Pancreas (tissue), 10 donors: ENCODE measurements at regions not wholly inside any gene's neighbourhood (a gene's known extent, or its start where the extent isn't known, plus 50 kb on each side); places are given as distances from the start of the nearest gene placed in this dataset.

Experiments
- ATAC-seq, 4 donors: fragments of 200-7000 bp; cut with Tn5 transposase; one replicate each; pipeline versions ENCODE4 v1.8.0 to v1.9.1; 2020; ENCODE audit warnings: mild to moderate bottlenecking in 4 of 4, moderate library complexity in 4 of 4
- DNase-seq, 6 donors: peaks; one replicate each; pipeline ENCODE4 v3.0.0-alpha.2; 2020
- FAIRE-seq: peaks from 2 replicates; lab custom pipeline; 2012; peaks lifted over from hg19 to GRCh38; lab: Jason Lieb, UNC
- H3K27ac ChIP-seq, 4 donors: fragments of 200-600 bp; sonication (generic); 1 replicate in 3 of 4; 2 replicates in 1 of 4; pipeline versions ENCODE4 v1.5.0 to v1.8.0; 2020
- H3K27me3 ChIP-seq, 4 donors: fragments of 200-600 bp; one replicate each; pipeline ENCODE4 v1.8.0; 2021
- H3K36me3 ChIP-seq, 3 donors: fragments of 200-600 bp; sonication (generic) in 1 of 3; one replicate each; pipeline versions ENCODE4 v1.5.0 to v1.8.0; 2020 to 2021
- H3K4me1 ChIP-seq, 3 donors: fragments of 200-600 bp; one replicate each; pipeline ENCODE4 v1.8.0; 2021
- H3K4me3 ChIP-seq, 4 donors: fragments of 200-600 bp; sonication (generic) in 2 of 4; one replicate each; pipeline versions ENCODE4 v1.5.0 to v1.8.0; 2020 to 2021
- H3K9me3 ChIP-seq, 4 donors: fragments of 200-600 bp; one replicate each; pipeline ENCODE4 v1.8.0; 2021
- CTCF ChIP-seq, 4 donors: fragments of 200-600 bp; sonication (generic) in 3 of 4; IDR thresholded peaks; one replicate each; pipeline versions ENCODE4 v1.5.0 to v1.8.0; 2021; ENCODE audit warnings: antibody characterized with exemption in 4 of 4
- WGBS, 2 donors: extraction: QIAGEN DNeasy Blood & Tissue Kit; methylation state at CpG; one replicate each; pipeline ENCODE4 v1.1.7; 2013; 5-methylcytosine and 5-hydroxymethylcytosine counted together
- intact Hi-C, 3 donors: fragments of 100-400 bp; cut with DNase I; formaldehyde crosslinking; loops; one replicate each; pipeline versions ENCODE4 v1.11.1 to v1.14.2; 2022
- donor health status: healthy with polysubstance abuse.
- donor health status: DM: no; HTN: no; CAD: no; lungs with moderate emphysema.
- donor health status: DM: no; HTN: no; CAD: no.
- donor health status: control.
- donor health status: control.
- donor health status: Bipolar disorder and iron deficiency.
- donor health status: DM: yes; HTN: yes; CAD: no.
- donor health status: DM: no; HTN: no; CAD: no.
- donor health status: DM: no; HTN: no; CAD: no.
- donor health status: DM: yes; HTN: yes; CAD: no.

GRCh38 chr5:117299936-117300328 is 725.3 kb upstream of the SEMA6A start:
- H3K27me3 ChIP-seq: no peaks in the 10 kb centered on the region
- intact Hi-C loops: no loop called here
- no peaks in the 10 kb centered on the region for H3K4me1 ChIP-seq
- no peaks in the 10 kb centered on the region for H3K36me3 ChIP-seq
- WGBS, 2 donors: 43 to 52% methylated on average over 3 of the region's 3 CpGs
- ATAC-seq (no peak), FAIRE-seq (no peak), DNase-seq (no peak)
- no peak for TF ChIP-seq CTCF (IDR thresholded peaks at IDR 0.05)
- no peaks in the 10 kb centered on the region for H3K9me3 ChIP-seq
- H3K27ac ChIP-seq: no peak overlapping the region
- no peak overlapping the region for H3K4me3 ChIP-seq

- no peak overlapping the region for H3K27ac ChIP-seq
- no peak overlapping the region for H3K4me3 ChIP-seq
- WGBS, 2 donors: 64 to 81% methylated on average over 5 of the region's 5 CpGs
- ATAC-seq: no peak
- FAIRE-seq: no peak
- no peaks in the 10 kb centered on the region for H3K27me3 ChIP-seq
- H3K36me3 ChIP-seq: no peaks in the 10 kb centered on the region
- intact Hi-C loops: no loop called here
- TF ChIP-seq CTCF (IDR thresholded peaks at IDR 0.05): no peak
- H3K4me1 ChIP-seq: no peaks in the 10 kb centered on the region
- no peaks in the 10 kb centered on the region for H3K9me3 ChIP-seq
- no peak for DNase-seq
Measured at GRCh38 chr5:117299224-117299935, 724.8 kb upstream of the SEMA6A start.

- no peaks in the 10 kb centered on the region for H3K9me3 ChIP-seq
- DNase-seq: no peak
- no peak overlapping the region for H3K27ac ChIP-seq
- WGBS, 2 donors: 49 to 59% methylated on average over 2 of the region's 2 CpGs
- no peak for FAIRE-seq
- no peak overlapping the region for H3K4me3 ChIP-seq
- H3K4me1 ChIP-seq: no peaks in the 10 kb centered on the region
- no peak for ATAC-seq
- TF ChIP-seq CTCF (IDR thresholded peaks at IDR 0.05): no peak
- no peaks in the 10 kb centered on the region for H3K27me3 ChIP-seq
- intact Hi-C loops: no loop called here
- no peaks in the 10 kb centered on the region for H3K36me3 ChIP-seq
Measured at GRCh38 chr5:117296872-117297271, 722.2 kb upstream of the SEMA6A start.

GRCh38 chr5:117295941-117296340 is 721.3 kb upstream of the SEMA6A start:
- Histone ChIP-seq H3K36me3 (no peaks in the 10 kb centered on the region), H3K27ac (no peak overlapping the region), H3K9me3 (no peaks in the 10 kb centered on the region), H3K4me1 (no peaks in the 10 kb centered on the region), H3K27me3 (no peaks in the 10 kb centered on the region), H3K4me3 (no peak overlapping the region)
- no peak for ATAC-seq
- 58 to 71% methylated on average over 1 of the region's 1 CpG for WGBS, 2 donors
- no peak for FAIRE-seq
- intact Hi-C loops: no loop called here
- no peak for DNase-seq
- no peak for TF ChIP-seq CTCF (IDR thresholded peaks at IDR 0.05)

- no peak for TF ChIP-seq CTCF (IDR thresholded peaks at IDR 0.05)
- 38 to 45% methylated on average over 1 of the region's 1 CpG for WGBS, 2 donors
Measured at GRCh38 chr5:117286813-117287212, 712.2 kb upstream of the SEMA6A start.

More at GRCh38 chr5:117286813-117287212, 712.2 kb upstream of the SEMA6A start:
- Histone ChIP-seq H3K9me3 (no peaks in the 10 kb centered on the region), H3K4me3 (no peak overlapping the region), H3K4me1 (no peaks in the 10 kb centered on the region), H3K36me3 (no peaks in the 10 kb centered on the region), H3K27me3 (no peaks in the 10 kb centered on the region), H3K27ac (no peak overlapping the region)
- ATAC-seq (no peak), DNase-seq (no peak), FAIRE-seq (no peak)
- intact Hi-C loops: no loop called here
